HepG2 (cell line): ENCODE measurements at regions not wholly inside any gene's neighbourhood (a gene's known extent, or its start where the extent isn't known, plus 50 kb on each side); places are given as distances from the start of the nearest gene placed in this dataset.

Experiments
- ATAC-seq: fragments of 200-7000 bp; cut with Tn5 transposase; 3 replicates; pipeline ENCODE4 v1.9.1; 2020; ENCODE audit warnings: mild to moderate bottlenecking, moderate library complexity
- BruUV-seq: library from RNA; stranded (reverse); fragments of 400-500 nt; replicated peaks from 2 replicates; lab custom pipeline; 2021; lab: Mats Ljungman, UMichigan
- CTCF ChIA-PET: fragments of 300-600 bp; formaldehyde crosslinking; extraction: SDS; loops from one replicate; lab custom pipeline; 2021; ENCODE audit warnings: low total read pairs, inconsistent platforms, low intra/inter-chr PET ratio; lab: Yijun Ruan, JAX
- POLR2A ChIA-PET: fragments of 350-600 bp; sonication (Branson Sonifier 250); formaldehyde crosslinking; loops from one replicate; lab custom pipeline; 2020; ENCODE audit warnings: antibody characterized with exemption, inconsistent platforms; lab: Yijun Ruan, JAX
- DNase-seq: peaks from one replicate; pipeline ENCODE4 v3.0.0-alpha.2; 2015; ENCODE audit warnings: low spot score
- FAIRE-seq: peaks from 3 replicates; lab custom pipeline; 2011; peaks lifted over from hg19 to GRCh38; lab: Jason Lieb, UNC
- H2AFZ ChIP-seq: one replicate; pipeline ENCODE4 v1.6.1; 2011; ENCODE audit warnings: low read length, inconsistent platforms
- H3K27ac ChIP-seq: fragments of 300-600 bp; 3 replicates; pipeline ENCODE4 v1.8.0; 2011; ENCODE audit warnings: mixed run types, mild to moderate bottlenecking, mixed read lengths, low read length, inconsistent platforms; ENCODE audit not compliant: insufficient read depth; ENCODE audit errors: extremely low read length
- H3K27me3 ChIP-seq, 2 experiments: fragments of 200-600 bp in 1 of 2; 2 replicates in 1 of 2; 3 replicates in 1 of 2; pipeline versions ENCODE4 v1.6.0 to v1.8.0; 2011; ENCODE audit warnings: low read length in 2 of 2, mild to moderate bottlenecking in 2 of 2, moderate library complexity in 2 of 2, inconsistent platforms in 1 of 2; ENCODE audit not compliant: insufficient read depth in 2 of 2, control insufficient read depth in 1 of 2
- H3K36me3 ChIP-seq, 2 experiments: fragments of 200-600 bp in 1 of 2; replicated peaks in 1 of 2; 2 replicates in 1 of 2; 3 replicates in 1 of 2; pipeline versions ENCODE4 v1.5.1 to v1.8.0; 2011; ENCODE audit warnings: low read length in 2 of 2, inconsistent platforms in 1 of 2; ENCODE audit not compliant: insufficient read depth in 2 of 2, control insufficient read depth in 1 of 2
- H3K4me1 ChIP-seq: 2 replicates; pipeline ENCODE4 v1.5.1; 2012; ENCODE audit warnings: low read length, inconsistent platforms; ENCODE audit not compliant: insufficient read depth
- H3K4me2 ChIP-seq: 2 replicates; pipeline ENCODE4 v1.6.0; 2011; ENCODE audit warnings: low read depth, low read length, inconsistent platforms
- H3K4me3 ChIP-seq, 3 experiments: fragments of 200-600 bp in 1 of 3; sonication (generic), shearing (Covaris generic) in 1 of 3; replicated peaks in 1 of 3; 2 replicates each; pipeline ENCODE4 v1.5.1; 2011 to 2016; ENCODE audit warnings: low read length in 3 of 3, inconsistent platforms in 2 of 3, low read depth in 2 of 3, mild to moderate bottlenecking in 2 of 3, control low read depth in 1 of 3, mixed read lengths in 1 of 3; ENCODE audit not compliant: insufficient read depth in 1 of 3
- H3K79me2 ChIP-seq: one replicate; pipeline ENCODE4 v1.6.1; 2011; ENCODE audit warnings: low read length, inconsistent platforms; ENCODE audit not compliant: insufficient read depth
- H3K9ac ChIP-seq: 2 replicates; pipeline ENCODE4 v1.6.0; 2011; ENCODE audit warnings: mild to moderate bottlenecking, low read depth, low read length, inconsistent platforms; ENCODE audit not compliant: insufficient read depth
- H3K9me3 ChIP-seq: 2 replicates; pipeline ENCODE4 v1.5.1; 2012; ENCODE audit warnings: mild to moderate bottlenecking, low read length
- H4K20me1 ChIP-seq: 2 replicates; pipeline ENCODE4 v1.6.0; 2011; ENCODE audit warnings: inconsistent platforms, mild to moderate bottlenecking, low read length, moderate library complexity; ENCODE audit not compliant: insufficient read depth
- DNMT3B ChIP-seq: conservative IDR thresholded peaks from 2 replicates; pipeline ENCODE4 v1.6.1; 2016; ENCODE audit warnings: missing biosample characterization, control low read depth
- ETS1 ChIP-seq: sonication (generic); formaldehyde crosslinking; IDR thresholded peaks from 2 replicates; pipeline ENCODE4 v1.4.0; 2020; ENCODE audit warnings: missing genetic modification reagents
- FLYWCH1 ChIP-seq: sonication (generic); formaldehyde crosslinking; IDR thresholded peaks from 2 replicates; pipeline ENCODE4 v1.8.1; 2023; ENCODE audit warnings: mild to moderate bottlenecking, missing genetic modification reagents
- NFKB2 ChIP-seq: sonication (generic); formaldehyde crosslinking; IDR thresholded peaks from 2 replicates; pipeline ENCODE4 v1.4.0; 2020; ENCODE audit warnings: missing genetic modification reagents, borderline replicate concordance
- NR2F6 ChIP-seq, 2 experiments: IDR thresholded peaks; 2 replicates each; pipeline ENCODE4 v1.6.1; 2016; ENCODE audit warnings: antibody characterized with exemption in 1 of 2, mild to moderate bottlenecking in 1 of 2
- PAX8 ChIP-seq: sonication (generic); formaldehyde crosslinking; IDR thresholded peaks from 2 replicates; pipeline ENCODE4 v1.8.0; 2022; ENCODE audit warnings: mild to moderate bottlenecking, missing genetic modification reagents, borderline replicate concordance
- PHB2 ChIP-seq: fragments of 450-650 bp; IDR thresholded peaks from 2 replicates; pipeline ENCODE4 v1.6.1; 2018; ENCODE audit not compliant: partially characterized antibody
- SMYD3 ChIP-seq: sonication (generic); formaldehyde crosslinking; IDR thresholded peaks from 2 replicates; pipeline ENCODE4 v1.8.1; 2023; ENCODE audit warnings: mild to moderate bottlenecking, missing genetic modification reagents
- SRSF9 ChIP-seq: fragments of 200-400 bp; formaldehyde crosslinking; IDR thresholded peaks from 2 replicates; pipeline ENCODE4 v1.6.1; 2018; ENCODE audit warnings: borderline replicate concordance, mild to moderate bottlenecking, low read depth, low read length; ENCODE audit not compliant: insufficient read depth, poor library complexity, severe bottlenecking
- TBX2 ChIP-seq: sonication (generic); formaldehyde crosslinking; IDR thresholded peaks from 2 replicates; pipeline ENCODE4 v1.5.0; 2020; ENCODE audit warnings: missing genetic modification reagents, mild to moderate bottlenecking, borderline replicate concordance
- TCF7L2 ChIP-seq: IDR thresholded peaks from 2 replicates; pipeline ENCODE4 v1.6.1; 2011; ENCODE audit warnings: mild to moderate bottlenecking, low read depth, low read length, moderate library complexity
- ZBTB4 ChIP-seq: sonication (generic); formaldehyde crosslinking; IDR thresholded peaks from 2 replicates; pipeline ENCODE4 v1.4.0; 2020; ENCODE audit warnings: missing genetic modification reagents, mild to moderate bottlenecking, borderline replicate concordance
- ZBTB46 ChIP-seq: sonication (generic); formaldehyde crosslinking; IDR thresholded peaks from 2 replicates; pipeline ENCODE4 v1.4.0; 2020; ENCODE audit warnings: mild to moderate bottlenecking, missing genetic modification reagents, borderline replicate concordance
- ZNF574 ChIP-seq: sonication (generic); formaldehyde crosslinking; IDR thresholded peaks from 2 replicates; pipeline ENCODE4 v1.4.0; 2020; ENCODE audit warnings: missing genetic modification reagents
- ZNF709 ChIP-seq: sonication (generic); formaldehyde crosslinking; IDR thresholded peaks from 2 replicates; pipeline ENCODE4 v1.5.0; 2020; ENCODE audit warnings: mild to moderate bottlenecking, missing genetic modification reagents
- ZNF790 ChIP-seq: sonication (generic); formaldehyde crosslinking; IDR thresholded peaks from 2 replicates; pipeline ENCODE4 v1.8.0; 2022; ENCODE audit warnings: missing genetic modification reagents, mild to moderate bottlenecking, borderline replicate concordance
- WGBS: methylation state at CpG from one replicate; pipeline ENCODE4 v1.1.6; 2017; ENCODE audit warnings: low lambda C conversion rate; 5-methylcytosine and 5-hydroxymethylcytosine counted together
- in situ Hi-C: cut with HindIII; loops from 2 replicates; pipeline ENCODE4 v1.10.0; 2017; ENCODE audit warnings: low pct_unique_long_range_greater_than_20kb; ENCODE audit not compliant: extremely low pct_ligation_motif_present
- intact Hi-C: fragments of 100-400 bp; cut with micrococcal nuclease; formaldehyde crosslinking; loops from one replicate; pipeline ENCODE4 v1.10.0; 2022; ENCODE audit not compliant: unreplicated experiment

GRCh38 chr4:14848229-14848628, 154.1 kb upstream of the CPEB2 start:
- Histone ChIP-seq H3K27me3 (no peaks in the 10 kb centered on the region), H3K4me3 (no peak overlapping the region), H3K79me2 (no peaks in the 10 kb centered on the region), H3K9ac (no peak overlapping the region), H3K27ac (no peak overlapping the region), H3K4me1 (no peaks in the 10 kb centered on the region), H3K36me3 (no peaks in the 10 kb centered on the region), H4K20me1 (no peaks in the 10 kb centered on the region), H3K9me3 (no peaks in the 10 kb centered on the region), H3K4me2 (no peak overlapping the region), H2AFZ (no peak overlapping the region)
- DNase-seq (no peak), FAIRE-seq (no peak), ATAC-seq (no peak)
- intact Hi-C loops (no loop called here), in situ Hi-C loops (no loop called here)
- WGBS = 0% methylated on average over 2 of the region's 2 CpGs
- ChIA-PET CTCF (no interaction called here), POLR2A (no interaction called here)
- no TSS peak for BruUV-seq
- no peak for TF ChIP-seq NFKB2
- TF ChIP-seq PHB2 = no peak
- TF ChIP-seq PAX8 (CRISPR knock-in tag) = no peak
- TF ChIP-seq ZBTB4 (CRISPR knock-in tag) = no peak
- TF ChIP-seq ZNF574 (CRISPR knock-in tag) = no peak
- no peak for TF ChIP-seq TCF7L2
- TF ChIP-seq SMYD3 (CRISPR knock-in tag) = no peak
- no peak for TF ChIP-seq ZNF790 (CRISPR knock-in tag)
- TF ChIP-seq ETS1 (CRISPR knock-in tag) = no peak
- no peak for TF ChIP-seq ZNF709 (CRISPR knock-in tag)
- TF ChIP-seq ZBTB46 (CRISPR knock-in tag) = no peak
- TF ChIP-seq SRSF9 = no peak
- no peak for TF ChIP-seq DNMT3B (CRISPR knock-in tag)
- no peak for TF ChIP-seq TBX2
- no peak for TF ChIP-seq NR2F6 (IDR thresholded peaks at IDR 0.05)
- TF ChIP-seq NR2F6 (CRISPR knock-in tag; IDR thresholded peaks at IDR 0.05) = no peak
- TF ChIP-seq FLYWCH1 (CRISPR knock-in tag) = no peak
